ENCODE measurements at regions not wholly inside any gene's neighbourhood (a gene's known extent, or its start where the extent isn't known, plus 50 kb on each side); places are given as distances from the start of the nearest gene placed in this dataset.

DNA sequence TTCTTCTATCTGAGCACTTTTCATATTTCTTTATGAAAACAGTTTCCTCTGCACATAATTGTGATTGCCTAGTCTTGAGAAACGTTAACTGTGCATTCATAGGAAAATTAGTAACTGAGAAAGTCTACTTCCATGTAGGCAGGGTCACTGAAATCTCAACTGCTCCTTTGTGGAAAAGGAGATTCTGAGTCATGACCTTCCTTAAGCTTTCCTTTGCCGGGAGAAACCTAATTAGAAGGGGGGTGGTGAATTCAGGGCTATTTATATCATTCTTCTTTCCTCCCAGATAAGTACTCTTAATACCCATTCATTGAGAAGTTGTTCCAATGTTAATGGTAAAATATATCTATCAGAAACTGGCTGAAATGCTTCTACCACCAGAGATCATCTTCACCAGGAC lies 751.0 kb upstream of the TMEM132C start:
- TF ChIP-seq, protein P1, sequence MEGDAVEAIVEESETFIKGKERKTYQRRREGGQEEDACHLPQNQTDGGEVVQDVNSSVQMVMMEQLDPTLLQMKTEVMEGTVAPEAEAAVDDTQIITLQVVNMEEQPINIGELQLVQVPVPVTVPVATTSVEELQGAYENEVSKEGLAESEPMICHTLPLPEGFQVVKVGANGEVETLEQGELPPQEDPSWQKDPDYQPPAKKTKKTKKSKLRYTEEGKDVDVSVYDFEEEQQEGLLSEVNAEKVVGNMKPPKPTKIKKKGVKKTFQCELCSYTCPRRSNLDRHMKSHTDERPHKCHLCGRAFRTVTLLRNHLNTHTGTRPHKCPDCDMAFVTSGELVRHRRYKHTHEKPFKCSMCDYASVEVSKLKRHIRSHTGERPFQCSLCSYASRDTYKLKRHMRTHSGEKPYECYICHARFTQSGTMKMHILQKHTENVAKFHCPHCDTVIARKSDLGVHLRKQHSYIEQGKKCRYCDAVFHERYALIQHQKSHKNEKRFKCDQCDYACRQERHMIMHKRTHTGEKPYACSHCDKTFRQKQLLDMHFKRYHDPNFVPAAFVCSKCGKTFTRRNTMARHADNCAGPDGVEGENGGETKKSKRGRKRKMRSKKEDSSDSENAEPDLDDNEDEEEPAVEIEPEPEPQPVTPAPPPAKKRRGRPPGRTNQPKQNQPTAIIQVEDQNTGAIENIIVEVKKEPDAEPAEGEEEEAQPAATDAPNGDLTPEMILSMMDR (IDR thresholded peaks at IDR 0.05; ENCODE audit: low read depth, low read length) = no peak
- TF ChIP-seq, protein P2, sequence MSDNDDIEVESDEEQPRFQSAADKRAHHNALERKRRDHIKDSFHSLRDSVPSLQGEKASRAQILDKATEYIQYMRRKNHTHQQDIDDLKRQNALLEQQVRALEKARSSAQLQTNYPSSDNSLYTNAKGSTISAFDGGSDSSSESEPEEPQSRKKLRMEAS (IDR thresholded peaks at IDR 0.05; ENCODE audit: low read depth, low read length) = no peak
- TF ChIP-seq POLR2A (IDR thresholded peaks at IDR 0.05; ENCODE audit: extremely low read depth, insufficient read length) = no peak
